MCF 10A (cell line): ENCODE measurements at regions not wholly inside any gene's neighbourhood (a gene's known extent, or its start where the extent isn't known, plus 50 kb on each side); places are given as distances from the start of the nearest gene placed in this dataset.

Source experiments
- BruUV-seq: library from RNA; stranded (reverse); fragments of 400-500 nt; replicated peaks from 2 replicates; lab custom pipeline; 2021; lab: Mats Ljungman, UMichigan
- CTCF ChIA-PET: fragments of 300-600 bp; sonication (Branson Sonifier 250); formaldehyde crosslinking; extraction: SDS; loops from one replicate; lab custom pipeline; 2021; ENCODE audit warnings: antibody characterized with exemption, inconsistent platforms; lab: Yijun Ruan, JAX
- POLR2A ChIA-PET: fragments of 300-600, 350-650 bp; sonication (Branson Sonifier 250); formaldehyde crosslinking; extraction: SDS; loops from one replicate; lab custom pipeline; 2020; ENCODE audit warnings: antibody characterized with exemption, inconsistent platforms; lab: Yijun Ruan, JAX
- DNase-seq: peaks from one replicate; pipeline ENCODE4 v3.0.0-alpha.2; 2018; ENCODE audit not compliant: unreplicated experiment
- H3K27ac Mint-ChIP-seq: one replicate; pipeline ENCODE4 v1.8.0; 2022; ENCODE audit warnings: mild to moderate bottlenecking, low read depth, mixed read lengths; ENCODE audit not compliant: unreplicated experiment
- H3K27me3 Mint-ChIP-seq: one replicate; pipeline ENCODE4 v1.8.0; 2022; ENCODE audit warnings: mixed read lengths; ENCODE audit not compliant: insufficient read depth, unreplicated experiment
- H3K36me3 Mint-ChIP-seq: one replicate; pipeline ENCODE4 v1.8.0; 2022; ENCODE audit warnings: mild to moderate bottlenecking, moderate library complexity, mixed read lengths; ENCODE audit not compliant: insufficient read depth, unreplicated experiment
- H3K4me1 Mint-ChIP-seq: one replicate; pipeline ENCODE4 v1.8.0; 2022; ENCODE audit warnings: mixed read lengths; ENCODE audit not compliant: insufficient read depth, unreplicated experiment
- H3K4me3 Mint-ChIP-seq: one replicate; pipeline ENCODE4 v1.8.0; 2022; ENCODE audit warnings: mild to moderate bottlenecking, moderate library complexity, mixed read lengths; ENCODE audit not compliant: unreplicated experiment
- H3K9me3 Mint-ChIP-seq: one replicate; pipeline ENCODE4 v1.8.0; 2022; ENCODE audit warnings: mixed read lengths; ENCODE audit not compliant: unreplicated experiment
- intact Hi-C: fragments of 100-400 bp; cut with micrococcal nuclease; formaldehyde crosslinking; loops from 2 replicates; pipeline ENCODE4 v1.14.1; 2022
- TF ChIP-seq, protein P1 (sequence below): fragments of 200-600 bp; IDR thresholded peaks from one replicate; pipeline ENCODE4 v1.8.0; 2022; ENCODE audit warnings: antibody characterized with exemption, mild to moderate bottlenecking; ENCODE audit not compliant: unreplicated experiment

GRCh38 chr13:44857736-44858135 lies 131.5 kb downstream of the NUFIP1 start:
- intact Hi-C loops: no loop called here
- no peaks in the 10 kb centered on the region for H3K36me3 Mint-ChIP-seq
- POLR2A ChIA-PET: no interaction called here
- no peak overlapping the region for H3K27ac Mint-ChIP-seq
- CTCF ChIA-PET: interaction anchor here (0.6 to 0.8 kb wide), 2 partner anchors 22 to 39 kb away, joined by 3 read pairs; no protein-coding TSS in a partner anchor
- no TSS peak for BruUV-seq
- no peaks in the 10 kb centered on the region for H3K9me3 Mint-ChIP-seq
- no peak for DNase-seq
- no peak overlapping the region for H3K4me3 Mint-ChIP-seq
- TF ChIP-seq, protein P1, sequence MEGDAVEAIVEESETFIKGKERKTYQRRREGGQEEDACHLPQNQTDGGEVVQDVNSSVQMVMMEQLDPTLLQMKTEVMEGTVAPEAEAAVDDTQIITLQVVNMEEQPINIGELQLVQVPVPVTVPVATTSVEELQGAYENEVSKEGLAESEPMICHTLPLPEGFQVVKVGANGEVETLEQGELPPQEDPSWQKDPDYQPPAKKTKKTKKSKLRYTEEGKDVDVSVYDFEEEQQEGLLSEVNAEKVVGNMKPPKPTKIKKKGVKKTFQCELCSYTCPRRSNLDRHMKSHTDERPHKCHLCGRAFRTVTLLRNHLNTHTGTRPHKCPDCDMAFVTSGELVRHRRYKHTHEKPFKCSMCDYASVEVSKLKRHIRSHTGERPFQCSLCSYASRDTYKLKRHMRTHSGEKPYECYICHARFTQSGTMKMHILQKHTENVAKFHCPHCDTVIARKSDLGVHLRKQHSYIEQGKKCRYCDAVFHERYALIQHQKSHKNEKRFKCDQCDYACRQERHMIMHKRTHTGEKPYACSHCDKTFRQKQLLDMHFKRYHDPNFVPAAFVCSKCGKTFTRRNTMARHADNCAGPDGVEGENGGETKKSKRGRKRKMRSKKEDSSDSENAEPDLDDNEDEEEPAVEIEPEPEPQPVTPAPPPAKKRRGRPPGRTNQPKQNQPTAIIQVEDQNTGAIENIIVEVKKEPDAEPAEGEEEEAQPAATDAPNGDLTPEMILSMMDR: no peak
- peaks cover 8% of the 10 kb centered on the region for H3K4me1 Mint-ChIP-seq
- H3K27me3 Mint-ChIP-seq: no peaks in the 10 kb centered on the region

DNA sequence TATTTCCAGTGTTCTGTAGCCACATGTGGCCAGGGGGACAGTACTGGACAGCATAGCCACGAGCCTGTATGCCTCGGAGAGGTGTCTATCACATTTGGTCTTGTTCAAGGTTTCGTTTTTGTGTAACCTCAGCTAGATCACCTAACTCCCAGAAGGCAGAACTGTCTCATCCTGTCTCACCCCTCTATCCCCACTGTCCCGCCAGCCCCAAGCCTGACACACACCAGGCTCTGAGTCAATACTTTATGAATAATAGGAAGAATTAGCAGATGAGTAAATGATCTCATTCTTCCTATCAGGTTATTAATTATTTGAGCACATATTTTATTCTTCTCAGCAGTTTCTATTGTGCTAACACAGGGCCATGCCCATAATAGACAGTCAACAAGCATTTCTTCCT lies 132.2 kb downstream of the NUFIP1 start:
- TF ChIP-seq, protein P1: no peak
- no peak for DNase-seq

DNA sequence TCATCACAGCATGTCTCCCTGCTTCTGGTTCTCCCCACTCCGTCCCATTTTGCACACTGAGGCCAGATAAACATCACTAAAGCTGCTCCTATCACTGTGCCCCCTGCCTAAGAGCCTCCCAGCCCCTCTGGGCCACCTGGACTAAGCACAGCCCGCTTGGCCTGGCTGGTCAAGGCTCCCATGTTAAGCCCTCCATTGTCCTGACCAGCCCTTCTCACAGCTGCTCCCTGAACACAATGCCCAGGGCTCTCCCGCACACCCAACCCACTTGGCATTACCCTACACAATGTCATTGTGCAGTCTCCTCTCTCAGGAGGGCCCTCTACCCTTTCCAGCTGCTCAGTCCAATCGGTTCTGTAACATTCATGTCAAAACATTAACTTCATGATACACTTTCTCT lies 133.4 kb downstream of the NUFIP1 start:
- ChIA-PET CTCF (interaction anchor here (0.5 to 1.5 kb wide), 2 partner anchors 24 to 111 kb away, joined by 3 read pairs; no protein-coding TSS in a partner anchor), POLR2A (no interaction called here)
- intact Hi-C loops: no loop called here
- no peak overlapping the region for H3K27ac Mint-ChIP-seq
- H3K27me3 Mint-ChIP-seq: no peaks in the 10 kb centered on the region
- BruUV-seq: no TSS peak
- no peaks in the 10 kb centered on the region for H3K36me3 Mint-ChIP-seq
- no peaks in the 10 kb centered on the region for H3K9me3 Mint-ChIP-seq
- H3K4me1 Mint-ChIP-seq: peaks cover 8% of the 10 kb centered on the region
- DNase-seq: no peak
- TF ChIP-seq, protein P1: no peak
- no peak overlapping the region for H3K4me3 Mint-ChIP-seq

More for the DNA sequence above, 132.2 kb downstream of the NUFIP1 start:
- BruUV-seq: no TSS peak
- H3K4me3 Mint-ChIP-seq: no peak overlapping the region
- intact Hi-C loops: no loop called here
- no peaks in the 10 kb centered on the region for H3K36me3 Mint-ChIP-seq
- ChIA-PET CTCF (interaction anchor here (0.6 to 1.5 kb wide), 4 partner anchors 21 to 133 kb away, joined by 3 read pairs; no protein-coding TSS in a partner anchor), POLR2A (no interaction called here)
- H3K9me3 Mint-ChIP-seq: no peaks in the 10 kb centered on the region
- H3K4me1 Mint-ChIP-seq: peaks cover 8% of the 10 kb centered on the region
- H3K27me3 Mint-ChIP-seq: no peaks in the 10 kb centered on the region
- no peak overlapping the region for H3K27ac Mint-ChIP-seq

- no peaks in the 10 kb centered on the region for H3K4me1 Mint-ChIP-seq
- DNase-seq: no peak
- TF ChIP-seq, protein P1: no peak
- H3K27ac Mint-ChIP-seq: no peak overlapping the region
- H3K36me3 Mint-ChIP-seq: no peaks in the 10 kb centered on the region
- intact Hi-C loops: no loop called here
- H3K9me3 Mint-ChIP-seq: no peaks in the 10 kb centered on the region
- no TSS peak for BruUV-seq
- POLR2A ChIA-PET: interaction anchor here (0.6 to 1.3 kb wide), 2 partner anchors 29 to 351 kb away, joined by 3 read pairs; no protein-coding TSS in a partner anchor
- no peaks in the 10 kb centered on the region for H3K27me3 Mint-ChIP-seq
- CTCF ChIA-PET: no interaction called here
- no peak overlapping the region for H3K4me3 Mint-ChIP-seq
Measured at GRCh38 chr13:44854313-44855060, 134.8 kb downstream of the NUFIP1 start.
